Ishikawa (cell line): ENCODE measurements at regions not wholly inside any gene's neighbourhood (a gene's known extent, or its start where the extent isn't known, plus 50 kb on each side); places are given as distances from the start of the nearest gene placed in this dataset.

Experiments
- CEBPB ChIP-seq: IDR thresholded peaks from 2 replicates; pipeline ENCODE4 v1.6.1; 2012
- CREB1 ChIP-seq: IDR thresholded peaks from 2 replicates; pipeline ENCODE4 v1.6.1; 2012; ENCODE audit warnings: low read depth
- EGR1 ChIP-seq: IDR thresholded peaks from 2 replicates; pipeline ENCODE4 v1.6.1; 2012
- EP300 ChIP-seq: IDR thresholded peaks from 2 replicates; pipeline ENCODE4 v1.6.1; 2012; ENCODE audit warnings: borderline replicate concordance
- MAX ChIP-seq: IDR thresholded peaks from 2 replicates; pipeline ENCODE4 v1.6.1; 2012
- NFIC ChIP-seq: IDR thresholded peaks from 2 replicates; pipeline ENCODE4 v1.6.1; 2012
- RAD21 ChIP-seq: IDR thresholded peaks from 2 replicates; pipeline ENCODE4 v1.6.1; 2012; ENCODE audit warnings: low read depth
- REST ChIP-seq: IDR thresholded peaks from 2 replicates; pipeline ENCODE4 v1.6.1; 2012; ENCODE audit warnings: low read depth, mild to moderate bottlenecking
- TAF1 ChIP-seq: IDR thresholded peaks from 2 replicates; pipeline ENCODE4 v1.6.1; 2012; ENCODE audit warnings: low read depth, mild to moderate bottlenecking
- TEAD4 ChIP-seq: IDR thresholded peaks from 2 replicates; pipeline ENCODE4 v1.6.1; 2012
- USF1 ChIP-seq: IDR thresholded peaks from 2 replicates; pipeline ENCODE4 v1.6.1; 2012
- YY1 ChIP-seq: IDR thresholded peaks from 2 replicates; pipeline ENCODE4 v1.6.1; 2012; ENCODE audit warnings: low read depth
- ZBTB7A ChIP-seq: IDR thresholded peaks from 2 replicates; pipeline ENCODE4 v1.6.1; 2012; ENCODE audit warnings: low read depth

- no peak for TF ChIP-seq CEBPB
- no peak for TF ChIP-seq REST
- no peak for TF ChIP-seq TAF1
- TF ChIP-seq TEAD4 = no peak
- TF ChIP-seq RAD21 = no peak
- no peak for TF ChIP-seq EP300
- TF ChIP-seq NFIC = no peak
- TF ChIP-seq ZBTB7A = no peak
- no peak for TF ChIP-seq USF1
- no peak for TF ChIP-seq CREB1
- no peak for TF ChIP-seq YY1
- no peak for TF ChIP-seq EGR1
- no peak for TF ChIP-seq MAX
Measured at GRCh38 chr10:90396721-90397120, 461.1 kb downstream of the HTR7 start.
